ENCODE measurements at regions not wholly inside any gene's neighbourhood (a gene's known extent, or its start where the extent isn't known, plus 50 kb on each side); places are given as distances from the start of the nearest gene placed in this dataset.

- H3K9me3 ChIP-seq (replicated peaks; ENCODE audit: insufficient read depth, low read length), result no peaks in the 10 kb centered on the region
- DNase-seq, result no peak
- no peak overlapping the region for H3K9ac ChIP-seq (ENCODE audit: low read length)
- no peak overlapping the region for H3K4me2 ChIP-seq (ENCODE audit: low read depth, low read length)
- H2AFZ ChIP-seq (ENCODE audit: low read length), result no peak overlapping the region
- H3K27ac ChIP-seq (ENCODE audit: low read length), result no peak overlapping the region
- H3K79me2 ChIP-seq (ENCODE audit: low read length), result no peaks in the 10 kb centered on the region
- no peaks in the 10 kb centered on the region for H3K9me2 ChIP-seq (replicated peaks; ENCODE audit: insufficient read depth, low read length)
- TF ChIP-seq, protein P1, sequence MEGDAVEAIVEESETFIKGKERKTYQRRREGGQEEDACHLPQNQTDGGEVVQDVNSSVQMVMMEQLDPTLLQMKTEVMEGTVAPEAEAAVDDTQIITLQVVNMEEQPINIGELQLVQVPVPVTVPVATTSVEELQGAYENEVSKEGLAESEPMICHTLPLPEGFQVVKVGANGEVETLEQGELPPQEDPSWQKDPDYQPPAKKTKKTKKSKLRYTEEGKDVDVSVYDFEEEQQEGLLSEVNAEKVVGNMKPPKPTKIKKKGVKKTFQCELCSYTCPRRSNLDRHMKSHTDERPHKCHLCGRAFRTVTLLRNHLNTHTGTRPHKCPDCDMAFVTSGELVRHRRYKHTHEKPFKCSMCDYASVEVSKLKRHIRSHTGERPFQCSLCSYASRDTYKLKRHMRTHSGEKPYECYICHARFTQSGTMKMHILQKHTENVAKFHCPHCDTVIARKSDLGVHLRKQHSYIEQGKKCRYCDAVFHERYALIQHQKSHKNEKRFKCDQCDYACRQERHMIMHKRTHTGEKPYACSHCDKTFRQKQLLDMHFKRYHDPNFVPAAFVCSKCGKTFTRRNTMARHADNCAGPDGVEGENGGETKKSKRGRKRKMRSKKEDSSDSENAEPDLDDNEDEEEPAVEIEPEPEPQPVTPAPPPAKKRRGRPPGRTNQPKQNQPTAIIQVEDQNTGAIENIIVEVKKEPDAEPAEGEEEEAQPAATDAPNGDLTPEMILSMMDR (IDR thresholded peaks at IDR 0.05; ENCODE audit: low read length), result no peak
- TF ChIP-seq EZH2phosphoT487 (IDR thresholded peaks at IDR 0.05; ENCODE audit: low read length), result no peak
- no peak for TF ChIP-seq EZH2 (optimal IDR thresholded peaks at IDR 0.05; ENCODE audit: low read depth, low read length)
- H3K36me3 ChIP-seq (replicated peaks; ENCODE audit: insufficient read depth, low read length), result no peaks in the 10 kb centered on the region
- H3K27me3 ChIP-seq (replicated peaks; ENCODE audit: insufficient read depth, low read length), result no peaks in the 10 kb centered on the region
- H3K4me1 ChIP-seq (ENCODE audit: low read length), result no peaks in the 10 kb centered on the region
- H3F3A ChIP-seq (ENCODE audit: insufficient read depth, low read length), result no peaks in the 10 kb centered on the region
- H3K4me3 ChIP-seq (ENCODE audit: low read length), result no peak overlapping the region
- no peaks in the 10 kb centered on the region for H4K20me1 ChIP-seq (ENCODE audit: insufficient read depth, low read length)
These were observed 101.8 kb upstream of the ERG start for GRCh38 chr21:38600106-38600505.

GRCh38 chr21:38605236-38605635 is 107.0 kb upstream of the ERG start:
- TF ChIP-seq, protein P1 (IDR thresholded peaks at IDR 0.05; ENCODE audit: low read length), result no peak
- TF ChIP-seq EZH2 (optimal IDR thresholded peaks at IDR 0.05; ENCODE audit: low read depth, low read length) (no peak), EZH2phosphoT487 (IDR thresholded peaks at IDR 0.05; ENCODE audit: low read length) (no peak)
- Histone ChIP-seq H3F3A (ENCODE audit: insufficient read depth, low read length) (no peaks in the 10 kb centered on the region), H3K27me3 (replicated peaks; ENCODE audit: insufficient read depth, low read length) (no peaks in the 10 kb centered on the region), H3K9me3 (replicated peaks; ENCODE audit: insufficient read depth, low read length) (no peaks in the 10 kb centered on the region), H3K4me1 (ENCODE audit: low read length) (no peaks in the 10 kb centered on the region), H3K27ac (ENCODE audit: low read length) (no peak overlapping the region), H3K4me3 (ENCODE audit: low read length) (no peak overlapping the region), H2AFZ (ENCODE audit: low read length) (no peak overlapping the region), H3K79me2 (ENCODE audit: low read length) (no peaks in the 10 kb centered on the region), H3K4me2 (ENCODE audit: low read depth, low read length) (no peak overlapping the region), H3K9me2 (replicated peaks; ENCODE audit: insufficient read depth, low read length) (no peaks in the 10 kb centered on the region), H3K36me3 (replicated peaks; ENCODE audit: insufficient read depth, low read length) (no peaks in the 10 kb centered on the region), H4K20me1 (ENCODE audit: insufficient read depth, low read length) (no peaks in the 10 kb centered on the region), H3K9ac (ENCODE audit: low read length) (no peak overlapping the region)
- no peak for DNase-seq

GRCh38 chr21:38609580-38609979 is 111.3 kb upstream of the ERG start:
- Histone ChIP-seq H3K9me2 (replicated peaks; ENCODE audit: insufficient read depth, low read length) (no peaks in the 10 kb centered on the region), H3K4me3 (ENCODE audit: low read length) (no peak overlapping the region), H2AFZ (ENCODE audit: low read length) (no peak overlapping the region), H4K20me1 (ENCODE audit: insufficient read depth, low read length) (no peaks in the 10 kb centered on the region), H3K79me2 (ENCODE audit: low read length) (no peaks in the 10 kb centered on the region), H3F3A (ENCODE audit: insufficient read depth, low read length) (no peaks in the 10 kb centered on the region), H3K9me3 (replicated peaks; ENCODE audit: insufficient read depth, low read length) (no peaks in the 10 kb centered on the region), H3K4me1 (ENCODE audit: low read length) (no peaks in the 10 kb centered on the region), H3K27ac (ENCODE audit: low read length) (no peak overlapping the region), H3K36me3 (replicated peaks; ENCODE audit: insufficient read depth, low read length) (no peaks in the 10 kb centered on the region), H3K27me3 (replicated peaks; ENCODE audit: insufficient read depth, low read length) (no peaks in the 10 kb centered on the region), H3K4me2 (ENCODE audit: low read depth, low read length) (no peak overlapping the region), H3K9ac (ENCODE audit: low read length) (no peak overlapping the region)
- no peak for DNase-seq
- TF ChIP-seq EZH2 (optimal IDR thresholded peaks at IDR 0.05; ENCODE audit: low read depth, low read length) (no peak), EZH2phosphoT487 (IDR thresholded peaks at IDR 0.05; ENCODE audit: low read length) (no peak)
- TF ChIP-seq, protein P1 (IDR thresholded peaks at IDR 0.05; ENCODE audit: low read length), result no peak

Measured in MM.1S (cell line).